K562 (cell line): ENCODE measurements at regions not wholly inside any gene's neighbourhood (a gene's known extent, or its start where the extent isn't known, plus 50 kb on each side); places are given as distances from the start of the nearest gene placed in this dataset.

Experiments
- ATAC-seq: fragments of 200-7000 bp; cut with Tn5 transposase; 3 replicates; pipeline ENCODE4 v1.9.1; 2020; ENCODE audit warnings: moderate library complexity
- BruUV-seq: library from RNA; stranded (reverse); fragments of 400-500 nt; replicated peaks from 2 replicates; lab custom pipeline; 2021; lab: Mats Ljungman, UMichigan
- CTCF ChIA-PET: fragments of 300-600 bp; formaldehyde crosslinking; extraction: SDS; loops from one replicate; lab custom pipeline; 2021; ENCODE audit warnings: low intra/inter-chr PET ratio; lab: Yijun Ruan, JAX
- POLR2A ChIA-PET: fragments of 300-600, 350-650 bp; sonication (Branson Sonifier 250); formaldehyde crosslinking; extraction: SDS; loops from one replicate; lab custom pipeline; 2021; ENCODE audit warnings: antibody characterized with exemption, inconsistent platforms; lab: Yijun Ruan, JAX
- DNase-seq, 4 experiments: peaks; one replicate each; pipeline versions ENCODE4 v3.0.0 to v3.0.0-alpha.2; 2011 to 2018; ENCODE audit warnings: low spot score in 3 of 4, mixed read lengths in 3 of 4; ENCODE audit errors: extremely low read depth in 1 of 4
- FAIRE-seq: peaks from 2 replicates; lab custom pipeline; 2011; peaks lifted over from hg19 to GRCh38; lab: Jason Lieb, UNC
- H2AFZ ChIP-seq: 2 replicates; pipeline ENCODE4 v1.6.0; 2011; ENCODE audit warnings: low read depth, low read length, control low read depth, inconsistent platforms
- H3K27ac ChIP-seq: fragments of 200-600 bp; 3 replicates; pipeline ENCODE4 v1.8.0; 2011; ENCODE audit warnings: low read depth, mild to moderate bottlenecking, control low read depth, inconsistent platforms, low read length, moderate library complexity, mixed read lengths; ENCODE audit errors: extremely low read depth
- H3K27me3 ChIP-seq, 2 experiments: fragments of 300-600 bp in 1 of 2; 2 replicates in 1 of 2; 3 replicates in 1 of 2; pipeline versions ENCODE4 v1.6.0 to v1.8.0; 2011; ENCODE audit warnings: inconsistent platforms in 2 of 2, low read length in 2 of 2, mild to moderate bottlenecking in 1 of 2, mixed read lengths in 1 of 2, moderate library complexity in 1 of 2; ENCODE audit not compliant: control insufficient read depth in 2 of 2, insufficient read depth in 2 of 2
- H3K36me3 ChIP-seq: fragments of 300-600 bp; 3 replicates; pipeline ENCODE4 v1.8.0; 2011; ENCODE audit warnings: mild to moderate bottlenecking, low read length, inconsistent platforms; ENCODE audit not compliant: control insufficient read depth, insufficient read depth
- H3K4me1 ChIP-seq, 2 experiments: fragments of 200-600 bp in 1 of 2; replicated peaks in 1 of 2; 2 replicates in 1 of 2; 3 replicates in 1 of 2; pipeline versions ENCODE4 v1.5.1 to v1.8.0; 2011; ENCODE audit warnings: inconsistent platforms in 2 of 2, low read length in 2 of 2, mild to moderate bottlenecking in 1 of 2, mixed read lengths in 1 of 2, moderate library complexity in 1 of 2; ENCODE audit not compliant: control insufficient read depth in 2 of 2, insufficient read depth in 2 of 2
- H3K4me2 ChIP-seq: 2 replicates; pipeline ENCODE4 v1.6.1; 2011; ENCODE audit warnings: low read length, control low read depth, inconsistent platforms, mixed read lengths; ENCODE audit not compliant: insufficient read depth
- H3K4me3 ChIP-seq: fragments of 200-600 bp; sonication (generic), shearing (Covaris generic); 2 replicates; pipeline ENCODE4 v1.5.1; 2016; ENCODE audit warnings: control low read depth, inconsistent platforms
- H3K79me2 ChIP-seq: fragments of 200-600 bp; 3 replicates; pipeline ENCODE4 v1.8.0; 2011; ENCODE audit warnings: low read length, inconsistent platforms; ENCODE audit not compliant: control insufficient read depth, insufficient read depth
- H3K9ac ChIP-seq, 2 experiments: 2 replicates each; pipeline versions ENCODE4 v1.6.0 to v1.6.1; 2011; ENCODE audit warnings: low read depth in 2 of 2, low read length in 2 of 2, control low read depth in 1 of 2, inconsistent platforms in 1 of 2, mild to moderate bottlenecking in 1 of 2, mixed read lengths in 1 of 2; ENCODE audit not compliant: insufficient read depth in 1 of 2
- H3K9me1 ChIP-seq: one replicate; pipeline ENCODE4 v1.6.0; 2011; ENCODE audit warnings: inconsistent platforms, mild to moderate bottlenecking, low read length, moderate library complexity; ENCODE audit not compliant: control insufficient read depth, insufficient read depth
- H3K9me3 ChIP-seq: replicated peaks from 2 replicates; pipeline ENCODE4 v1.5.1; 2011; ENCODE audit warnings: low read depth, low read length, inconsistent platforms; ENCODE audit not compliant: control insufficient read depth, insufficient read depth
- H4K20me1 ChIP-seq: replicated peaks from 2 replicates; pipeline ENCODE4 v1.6.1; 2011; ENCODE audit warnings: low read length, inconsistent platforms, mixed read lengths; ENCODE audit not compliant: control insufficient read depth, insufficient read depth
- ELF2 ChIP-seq: fragments of 250-450 bp; sonication (Bioruptor Pico); IDR thresholded peaks from 2 replicates; pipeline ENCODE4 v1.5.0; 2021; ENCODE audit warnings: mild to moderate bottlenecking
- GTF2E2 ChIP-seq: fragments of 200-800 bp; sonication (Bioruptor generic); IDR thresholded peaks from 2 replicates; pipeline ENCODE4 v1.6.1; 2016; ENCODE audit warnings: missing genetic modification characterization, missing compliant biosample characterization
- SAFB ChIP-seq: fragments of 200-400 bp; formaldehyde crosslinking; IDR thresholded peaks from 2 replicates; pipeline ENCODE4 v1.6.1; 2017; ENCODE audit warnings: low read depth, low read length, borderline replicate concordance
- WHSC1 ChIP-seq: IDR thresholded peaks from one replicate; pipeline ENCODE4 v1.6.1; 2012; ENCODE audit warnings: low read length, control low read depth, inconsistent platforms
- in situ Hi-C: fragments of 300-500 bp; cut with MboI; formaldehyde crosslinking; loops from 4 replicates; pipeline ENCODE4 v1.15.0; 2018; ENCODE audit warnings: inconsistent platforms, mixed read lengths
- intact Hi-C: fragments of 100-400 bp; cut with micrococcal nuclease; formaldehyde crosslinking; loops from 2 replicates; pipeline ENCODE4 v1.14.2; 2022
- TF ChIP-seq, protein P1 (sequence below): fragments of 450-650 bp; IDR thresholded peaks from 2 replicates; pipeline ENCODE4 v1.6.1; 2016; ENCODE audit warnings: low read depth
- TF ChIP-seq, protein P2 (sequence below): fragments of 250-450 bp; sonication (Bioruptor Pico); IDR thresholded peaks from 2 replicates; pipeline ENCODE4 v1.4.0; 2020; ENCODE audit warnings: mild to moderate bottlenecking, moderate library complexity

DNA sequence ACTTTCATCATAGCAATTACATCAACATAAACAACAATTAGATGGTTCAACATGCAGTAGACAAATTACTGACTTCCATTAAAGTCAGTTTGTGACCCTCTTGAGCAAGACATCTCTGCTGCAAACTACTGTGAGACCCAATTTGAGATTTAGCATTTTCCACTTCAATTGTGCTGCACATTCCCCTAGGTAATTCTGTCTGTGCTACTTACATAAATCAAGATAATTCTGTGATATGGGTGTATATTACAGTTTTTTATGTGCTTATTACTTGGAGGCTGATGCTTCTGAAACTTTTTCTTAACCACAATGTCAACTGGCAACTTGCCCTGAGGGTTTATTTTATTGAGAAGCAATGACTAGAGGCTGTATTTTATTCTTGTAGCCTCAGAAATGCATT is 1714.4 kb downstream of the OLFM4 start:
- no peaks in the 10 kb centered on the region for H3K9me1 ChIP-seq
- no peak overlapping the region for H3K4me2 ChIP-seq
- FAIRE-seq (no peak), ATAC-seq (no peak), DNase-seq (no peak)
- H3K9ac ChIP-seq = no peak overlapping the region
- TF ChIP-seq WHSC1 (no peak), ELF2 (CRISPR knock-in tag) (no peak), GTF2E2 (tag) (no peak), SAFB (no peak)
- TF ChIP-seq, protein P1, sequence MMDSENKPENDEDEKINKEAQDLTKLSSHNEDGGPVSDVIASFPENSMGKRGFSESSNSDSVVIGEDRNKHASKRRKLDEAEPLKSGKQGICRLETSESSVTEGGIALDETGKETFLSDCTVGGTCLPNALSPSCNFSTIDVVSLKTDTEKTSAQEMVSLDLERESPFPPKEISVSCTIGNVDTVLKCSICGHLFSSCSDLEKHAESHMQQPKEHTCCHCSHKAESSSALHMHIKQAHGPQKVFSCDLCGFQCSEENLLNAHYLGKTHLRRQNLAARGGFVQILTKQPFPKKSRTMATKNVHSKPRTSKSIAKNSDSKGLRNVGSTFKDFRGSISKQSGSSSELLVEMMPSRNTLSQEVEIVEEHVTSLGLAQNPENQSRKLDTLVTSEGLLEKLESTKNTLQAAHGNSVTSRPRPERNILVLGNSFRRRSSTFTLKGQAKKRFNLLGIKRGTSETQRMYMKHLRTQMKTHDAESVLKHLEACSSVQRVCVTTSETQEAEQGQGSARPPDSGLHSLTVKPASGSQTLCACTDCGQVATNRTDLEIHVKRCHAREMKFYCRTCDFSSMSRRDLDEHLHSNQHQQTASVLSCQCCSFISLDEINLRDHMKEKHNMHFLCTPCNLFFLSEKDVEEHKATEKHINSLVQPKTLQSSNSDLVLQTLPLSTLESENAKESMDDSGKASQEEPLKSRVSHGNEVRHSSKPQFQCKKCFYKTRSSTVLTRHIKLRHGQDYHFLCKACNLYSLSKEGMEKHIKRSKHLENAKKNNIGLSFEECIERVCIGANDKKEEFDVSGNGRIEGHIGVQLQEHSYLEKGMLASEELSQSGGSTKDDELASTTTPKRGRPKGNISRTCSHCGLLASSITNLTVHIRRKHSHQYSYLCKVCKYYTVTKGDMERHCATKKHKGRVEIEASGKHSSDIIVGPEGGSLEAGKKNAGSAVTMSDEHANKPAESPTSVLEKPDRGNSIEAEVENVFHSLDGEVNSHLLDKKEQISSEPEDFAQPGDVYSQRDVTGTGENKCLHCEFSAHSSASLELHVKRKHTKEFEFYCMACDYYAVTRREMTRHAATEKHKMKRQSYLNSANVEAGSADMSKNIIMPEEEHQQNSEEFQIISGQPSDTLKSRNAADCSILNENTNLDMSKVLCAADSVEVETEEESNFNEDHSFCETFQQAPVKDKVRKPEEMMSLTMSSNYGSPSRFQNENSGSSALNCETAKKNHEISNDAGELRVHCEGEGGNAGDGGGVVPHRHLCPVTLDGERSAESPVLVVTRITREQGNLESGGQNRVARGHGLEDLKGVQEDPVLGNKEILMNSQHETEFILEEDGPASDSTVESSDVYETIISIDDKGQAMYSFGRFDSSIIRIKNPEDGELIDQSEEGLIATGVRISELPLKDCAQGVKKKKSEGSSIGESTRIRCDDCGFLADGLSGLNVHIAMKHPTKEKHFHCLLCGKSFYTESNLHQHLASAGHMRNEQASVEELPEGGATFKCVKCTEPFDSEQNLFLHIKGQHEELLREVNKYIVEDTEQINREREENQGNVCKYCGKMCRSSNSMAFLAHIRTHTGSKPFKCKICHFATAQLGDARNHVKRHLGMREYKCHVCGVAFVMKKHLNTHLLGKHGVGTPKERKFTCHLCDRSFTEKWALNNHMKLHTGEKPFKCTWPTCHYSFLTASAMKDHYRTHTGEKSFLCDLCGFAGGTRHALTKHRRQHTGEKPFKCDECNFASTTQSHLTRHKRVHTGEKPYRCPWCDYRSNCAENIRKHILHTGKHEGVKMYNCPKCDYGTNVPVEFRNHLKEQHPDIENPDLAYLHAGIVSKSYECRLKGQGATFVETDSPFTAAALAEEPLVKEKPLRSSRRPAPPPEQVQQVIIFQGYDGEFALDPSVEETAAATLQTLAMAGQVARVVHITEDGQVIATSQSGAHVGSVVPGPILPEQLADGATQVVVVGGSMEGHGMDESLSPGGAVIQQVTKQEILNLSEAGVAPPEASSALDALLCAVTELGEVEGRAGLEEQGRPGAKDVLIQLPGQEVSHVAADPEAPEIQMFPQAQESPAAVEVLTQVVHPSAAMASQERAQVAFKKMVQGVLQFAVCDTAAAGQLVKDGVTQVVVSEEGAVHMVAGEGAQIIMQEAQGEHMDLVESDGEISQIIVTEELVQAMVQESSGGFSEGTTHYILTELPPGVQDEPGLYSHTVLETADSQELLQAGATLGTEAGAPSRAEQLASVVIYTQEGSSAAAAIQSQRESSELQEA = no peak
- TF ChIP-seq, protein P2, sequence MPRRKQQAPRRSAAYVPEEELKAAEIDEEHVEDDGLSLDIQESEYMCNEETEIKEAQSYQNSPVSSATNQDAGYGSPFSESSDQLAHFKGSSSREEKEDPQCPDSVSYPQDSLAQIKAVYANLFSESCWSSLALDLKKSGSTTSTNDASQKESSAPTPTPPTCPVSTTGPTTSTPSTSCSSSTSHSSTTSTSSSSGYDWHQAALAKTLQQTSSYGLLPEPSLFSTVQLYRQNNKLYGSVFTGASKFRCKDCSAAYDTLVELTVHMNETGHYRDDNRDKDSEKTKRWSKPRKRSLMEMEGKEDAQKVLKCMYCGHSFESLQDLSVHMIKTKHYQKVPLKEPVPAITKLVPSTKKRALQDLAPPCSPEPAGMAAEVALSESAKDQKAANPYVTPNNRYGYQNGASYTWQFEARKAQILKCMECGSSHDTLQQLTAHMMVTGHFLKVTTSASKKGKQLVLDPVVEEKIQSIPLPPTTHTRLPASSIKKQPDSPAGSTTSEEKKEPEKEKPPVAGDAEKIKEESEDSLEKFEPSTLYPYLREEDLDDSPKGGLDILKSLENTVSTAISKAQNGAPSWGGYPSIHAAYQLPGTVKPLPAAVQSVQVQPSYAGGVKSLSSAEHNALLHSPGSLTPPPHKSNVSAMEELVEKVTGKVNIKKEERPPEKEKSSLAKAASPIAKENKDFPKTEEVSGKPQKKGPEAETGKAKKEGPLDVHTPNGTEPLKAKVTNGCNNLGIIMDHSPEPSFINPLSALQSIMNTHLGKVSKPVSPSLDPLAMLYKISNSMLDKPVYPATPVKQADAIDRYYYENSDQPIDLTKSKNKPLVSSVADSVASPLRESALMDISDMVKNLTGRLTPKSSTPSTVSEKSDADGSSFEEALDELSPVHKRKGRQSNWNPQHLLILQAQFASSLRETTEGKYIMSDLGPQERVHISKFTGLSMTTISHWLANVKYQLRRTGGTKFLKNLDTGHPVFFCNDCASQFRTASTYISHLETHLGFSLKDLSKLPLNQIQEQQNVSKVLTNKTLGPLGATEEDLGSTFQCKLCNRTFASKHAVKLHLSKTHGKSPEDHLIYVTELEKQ (CRISPR knock-in tag) = no peak
- H3K9me3 ChIP-seq = no peaks in the 10 kb centered on the region
- intact Hi-C loops (no loop called here), in situ Hi-C loops (loop anchor here (10.0 kb wide), 1 partner anchor 602 kb away; no protein-coding TSS in a partner anchor)
- ChIA-PET POLR2A (no interaction called here), CTCF (no interaction called here)
- no peaks in the 10 kb centered on the region for H3K79me2 ChIP-seq
- H3K27me3 ChIP-seq = no peaks in the 10 kb centered on the region
- H3K4me3 ChIP-seq = no peak overlapping the region
- no peak overlapping the region for H3K27ac ChIP-seq
- BruUV-seq = no TSS peak
- no peaks in the 10 kb centered on the region for H3K36me3 ChIP-seq
- H3K4me1 ChIP-seq = no peaks in the 10 kb centered on the region
- no peaks in the 10 kb centered on the region for H4K20me1 ChIP-seq
- H2AFZ ChIP-seq = no peak overlapping the region
